Hepatic stellate cell (primary cell): ENCODE measurements at regions not wholly inside any gene's neighbourhood (a gene's known extent, or its start where the extent isn't known, plus 50 kb on each side); places are given as distances from the start of the nearest gene placed in this dataset.

ENCODE experiments used
- DNase-seq: peaks from one replicate; pipeline ENCODE4 v3.0.0; 2011; ENCODE audit warnings: low spot score

- no peak for DNase-seq
These were observed 888.4 kb downstream of the BCL11A start for GRCh38 chr2:59665021-59665420.

GRCh38 chr2:59662127-59662861, 891.2 kb downstream of the BCL11A start:
- DNase-seq: no peak

- no peak for DNase-seq
These were observed 893.2 kb downstream of the BCL11A start for GRCh38 chr2:59660262-59660661.

- DNase-seq: no peak
These were observed 894.4 kb downstream of the BCL11A start for GRCh38 chr2:59658906-59659635.

GRCh38 chr2:59655809-59656208, 897.6 kb downstream of the BCL11A start:
- no peak for DNase-seq

- DNase-seq: no peak
These were observed 898.7 kb downstream of the BCL11A start for GRCh38 chr2:59654710-59655109.

- DNase-seq: no peak
These were observed 900.3 kb downstream of the BCL11A start for GRCh38 chr2:59653164-59653563.

GRCh38 chr2:59630789-59631188, 922.7 kb downstream of the BCL11A start:
- no peak for DNase-seq

- DNase-seq: no peak
These were observed 925.9 kb downstream of the BCL11A start for GRCh38 chr2:59627599-59627998.

GRCh38 chr2:59622599-59623308, 930.7 kb downstream of the BCL11A start:
- no peak for DNase-seq

- DNase-seq: no peak
These were observed 949.3 kb downstream of the BCL11A start for GRCh38 chr2:59604123-59604522.

GRCh38 chr2:59594671-59595222, 958.7 kb downstream of the BCL11A start:
- no peak for DNase-seq

- DNase-seq: no peak
These were observed 962.7 kb downstream of the BCL11A start for GRCh38 chr2:59590798-59591197.

- no peak for DNase-seq
These were observed 963.6 kb downstream of the BCL11A start for GRCh38 chr2:59589881-59590280.

- DNase-seq: no peak
These were observed 965.2 kb downstream of the BCL11A start for GRCh38 chr2:59588286-59588685.

- DNase-seq: no peak
These were observed 967.3 kb downstream of the BCL11A start for GRCh38 chr2:59586176-59586575.

GRCh38 chr2:59585655-59586054, 967.8 kb downstream of the BCL11A start:
- no peak for DNase-seq

- no peak for DNase-seq
These were observed 968.5 kb downstream of the BCL11A start for GRCh38 chr2:59584958-59585357.

GRCh38 chr2:59583173-59583765, 970.2 kb downstream of the BCL11A start:
- DNase-seq: no peak

- DNase-seq: no peak
These were observed 975.1 kb downstream of the BCL11A start for GRCh38 chr2:59578349-59578748.

GRCh38 chr2:59575191-59575590, 978.3 kb downstream of the BCL11A start:
- DNase-seq: no peak

- DNase-seq: no peak
These were observed 981.2 kb downstream of the BCL11A start for GRCh38 chr2:59572227-59572626.
